HG03159 (cell line): ENCODE measurements at regions not wholly inside any gene's neighbourhood (a gene's known extent, or its start where the extent isn't known, plus 50 kb on each side); places are given as distances from the start of the nearest gene placed in this dataset.

Experiments used
- ATAC-seq: cut with Tn5 transposase; IDR thresholded peaks from one replicate; pipeline ENCODE4 v1.9.1; 2021; ENCODE audit warnings: mild to moderate bottlenecking, moderate library complexity; ENCODE audit not compliant: unreplicated experiment

GRCh38 chr7:113998934-113999333, 80.1 kb upstream of the PPP1R3A start:
- ATAC-seq, result no peak

- ATAC-seq, result no peak
These were observed 77.6 kb upstream of the PPP1R3A start for GRCh38 chr7:113996405-113996804.

GRCh38 chr7:113986216-113986615, 67.4 kb upstream of the PPP1R3A start:
- ATAC-seq, result no peak

- ATAC-seq, result no peak
These were observed 57.7 kb upstream of the PPP1R3A start for GRCh38 chr7:113976508-113976907.

- ATAC-seq, result no peak
These were observed 49.9 kb upstream of the PPP1R3A start for GRCh38 chr7:113968713-113969112.
